ENCODE measurements at regions not wholly inside any gene's neighbourhood (a gene's known extent, or its start where the extent isn't known, plus 50 kb on each side); places are given as distances from the start of the nearest gene placed in this dataset.

GRCh38 chr5:146947181-146947941 lies 68.8 kb upstream of the PPP2R2B start:
- peak; percentile 66 for TF ChIP-seq CTCF (conservative IDR thresholded peaks at IDR 0.05; ENCODE audit: low read length)
- TF ChIP-seq EZH2phosphoT487 (IDR thresholded peaks at IDR 0.05; ENCODE audit: borderline replicate concordance, low read depth, low read length): no peak
